ENCODE measurements at regions not wholly inside any gene's neighbourhood (a gene's known extent, or its start where the extent isn't known, plus 50 kb on each side); places are given as distances from the start of the nearest gene placed in this dataset.
"Not testable (repeated sequence)": the region's sequence is repeated elsewhere in the genome, so short reads cannot be mapped to it uniquely, and the experiment has no call there.

GRCh38 chr2:147008481-147008880, 836.3 kb upstream of the ACVR2A start:
- Mint-ChIP-seq H3K4me1 (ENCODE audit: unreplicated experiment) (no peaks in the 10 kb centered on the region), H3K27me3 (ENCODE audit: unreplicated experiment) (peaks cover 5% of the 10 kb centered on the region), H3K36me3 (ENCODE audit: unreplicated experiment) (no peaks in the 10 kb centered on the region), H3K9me3 (ENCODE audit: unreplicated experiment) (no peaks in the 10 kb centered on the region), H3K27ac (ENCODE audit: unreplicated experiment) (no peak overlapping the region), H3K4me3 (ENCODE audit: unreplicated experiment) (no peak overlapping the region)
- no peak for TF ChIP-seq CTCF (IDR thresholded peaks at IDR 0.05)
- no peak for DNase-seq (ENCODE audit: extremely low spot score, unreplicated experiment)

- Mint-ChIP-seq H3K4me3 (ENCODE audit: unreplicated experiment) (no peak overlapping the region), H3K9me3 (ENCODE audit: unreplicated experiment) (no peaks in the 10 kb centered on the region), H3K27me3 (ENCODE audit: unreplicated experiment) (peaks cover 6% of the 10 kb centered on the region), H3K36me3 (ENCODE audit: unreplicated experiment) (no peaks in the 10 kb centered on the region), H3K27ac (ENCODE audit: unreplicated experiment) (no peak overlapping the region), H3K4me1 (ENCODE audit: unreplicated experiment) (no peaks in the 10 kb centered on the region)
- no peak for TF ChIP-seq CTCF (IDR thresholded peaks at IDR 0.05)
- DNase-seq (ENCODE audit: extremely low spot score, unreplicated experiment) = no peak
These were observed 838.1 kb upstream of the ACVR2A start for GRCh38 chr2:147006736-147007141.

- DNase-seq (ENCODE audit: extremely low spot score, unreplicated experiment) = no peak
- no peak overlapping the region for H3K4me3 Mint-ChIP-seq (ENCODE audit: unreplicated experiment)
- peaks cover 7% of the 10 kb centered on the region for H3K27me3 Mint-ChIP-seq (ENCODE audit: unreplicated experiment)
- H3K9me3 Mint-ChIP-seq (ENCODE audit: unreplicated experiment) = no peaks in the 10 kb centered on the region
- H3K27ac Mint-ChIP-seq (ENCODE audit: unreplicated experiment) = no peak overlapping the region
- no peak for TF ChIP-seq CTCF (IDR thresholded peaks at IDR 0.05)
- no peaks in the 10 kb centered on the region for H3K4me1 Mint-ChIP-seq (ENCODE audit: unreplicated experiment)
- H3K36me3 Mint-ChIP-seq (ENCODE audit: unreplicated experiment) = no peaks in the 10 kb centered on the region
These were observed 841.7 kb upstream of the ACVR2A start for GRCh38 chr2:147003081-147003480.

GRCh38 chr2:147002256-147002655, 842.6 kb upstream of the ACVR2A start:
- DNase-seq (ENCODE audit: extremely low spot score, unreplicated experiment) = no peak
- H3K27me3 Mint-ChIP-seq (ENCODE audit: unreplicated experiment) = peaks cover 7% of the 10 kb centered on the region
- TF ChIP-seq CTCF (IDR thresholded peaks at IDR 0.05) = no peak
- no peaks in the 10 kb centered on the region for H3K4me1 Mint-ChIP-seq (ENCODE audit: unreplicated experiment)
- no peaks in the 10 kb centered on the region for H3K36me3 Mint-ChIP-seq (ENCODE audit: unreplicated experiment)
- no peak overlapping the region for H3K4me3 Mint-ChIP-seq (ENCODE audit: unreplicated experiment)
- no peak overlapping the region for H3K27ac Mint-ChIP-seq (ENCODE audit: unreplicated experiment)
- no peaks in the 10 kb centered on the region for H3K9me3 Mint-ChIP-seq (ENCODE audit: unreplicated experiment)

- no peak for DNase-seq (ENCODE audit: extremely low spot score, unreplicated experiment)
These were observed 843.8 kb upstream of the ACVR2A start for GRCh38 chr2:147001061-147001460.

GRCh38 chr2:147000151-147000550, 844.7 kb upstream of the ACVR2A start:
- not testable (repeated sequence) for H3K4me1 Mint-ChIP-seq (ENCODE audit: unreplicated experiment); H3K36me3 Mint-ChIP-seq (ENCODE audit: unreplicated experiment); H3K27me3 Mint-ChIP-seq (ENCODE audit: unreplicated experiment); H3K4me3 Mint-ChIP-seq (ENCODE audit: unreplicated experiment); H3K27ac Mint-ChIP-seq (ENCODE audit: unreplicated experiment); H3K9me3 Mint-ChIP-seq (ENCODE audit: unreplicated experiment); DNase-seq (ENCODE audit: extremely low spot score, unreplicated experiment)

More at GRCh38 chr2:147001061-147001460, 843.8 kb upstream of the ACVR2A start:
- TF ChIP-seq CTCF (IDR thresholded peaks at IDR 0.05) = no peak
- Mint-ChIP-seq H3K36me3 (ENCODE audit: unreplicated experiment) (no peaks in the 10 kb centered on the region), H3K27me3 (ENCODE audit: unreplicated experiment) (peaks cover 7% of the 10 kb centered on the region), H3K9me3 (ENCODE audit: unreplicated experiment) (no peaks in the 10 kb centered on the region), H3K4me3 (ENCODE audit: unreplicated experiment) (no peak overlapping the region), H3K4me1 (ENCODE audit: unreplicated experiment) (no peaks in the 10 kb centered on the region), H3K27ac (ENCODE audit: unreplicated experiment) (no peak overlapping the region)

Data from osteocyte (in vitro differentiated cells).